WTC11 (cell line): ENCODE measurements at regions not wholly inside any gene's neighbourhood (a gene's known extent, or its start where the extent isn't known, plus 50 kb on each side); places are given as distances from the start of the nearest gene placed in this dataset.

Experiments used
- AFF4 ChIP-seq: sonication (generic); formaldehyde crosslinking; IDR thresholded peaks from 2 replicates; pipeline ENCODE4 v1.8.1; 2023; ENCODE audit warnings: mild to moderate bottlenecking, missing genetic modification reagents, borderline replicate concordance
- ATF3 ChIP-seq: sonication (generic); formaldehyde crosslinking; conservative IDR thresholded peaks from 2 replicates; pipeline ENCODE4 v1.8.1; 2022; ENCODE audit warnings: mild to moderate bottlenecking, missing genetic modification reagents
- CTCF ChIP-seq: fragments of 200-600 bp; IDR thresholded peaks from 2 replicates; pipeline ENCODE4 v1.8.0; 2022; ENCODE audit warnings: antibody characterized with exemption
- E2F5 ChIP-seq: sonication (generic); formaldehyde crosslinking; IDR thresholded peaks from 2 replicates; pipeline ENCODE4 v1.8.1; 2022; ENCODE audit warnings: mild to moderate bottlenecking, moderate library complexity, missing genetic modification reagents
- ELF4 ChIP-seq: sonication (generic); formaldehyde crosslinking; IDR thresholded peaks from 2 replicates; pipeline ENCODE4 v1.8.1; 2022; ENCODE audit warnings: low read depth, mild to moderate bottlenecking, moderate library complexity, missing genetic modification reagents
- FOXJ3 ChIP-seq: sonication (generic); formaldehyde crosslinking; IDR thresholded peaks from 2 replicates; pipeline ENCODE4 v1.9.0; 2021; ENCODE audit warnings: missing genetic modification reagents, mild to moderate bottlenecking, borderline replicate concordance
- JUN ChIP-seq: sonication (generic); formaldehyde crosslinking; IDR thresholded peaks from 2 replicates; pipeline ENCODE4 v1.8.0; 2023; ENCODE audit warnings: mild to moderate bottlenecking, missing genetic modification reagents
- KAT7 ChIP-seq: sonication (generic); formaldehyde crosslinking; IDR thresholded peaks from 2 replicates; pipeline ENCODE4 v1.8.1; 2023; ENCODE audit warnings: missing genetic modification reagents, mild to moderate bottlenecking, borderline replicate concordance
- MAX ChIP-seq: sonication (generic); formaldehyde crosslinking; IDR thresholded peaks from 2 replicates; pipeline ENCODE4 v1.8.0; 2022; ENCODE audit warnings: mild to moderate bottlenecking, missing genetic modification reagents
- MLX ChIP-seq: sonication (generic); formaldehyde crosslinking; IDR thresholded peaks from 2 replicates; pipeline ENCODE4 v1.8.1; 2023; ENCODE audit warnings: mild to moderate bottlenecking, missing genetic modification reagents, moderate library complexity
- SP1 ChIP-seq: sonication (generic); formaldehyde crosslinking; conservative IDR thresholded peaks from 2 replicates; pipeline ENCODE4 v1.8.1; 2022; ENCODE audit warnings: missing genetic modification reagents
- TEAD4 ChIP-seq: sonication (generic); formaldehyde crosslinking; IDR thresholded peaks from 2 replicates; pipeline ENCODE4 v1.8.0; 2022; ENCODE audit warnings: mild to moderate bottlenecking, missing genetic modification reagents

GRCh38 chr2:4539121-4539520, 835.7 kb downstream of the DCDC2C start:
- TF ChIP-seq CTCF = no peak
- no peak for TF ChIP-seq ATF3
- no peak for TF ChIP-seq MAX (CRISPR knock-in tag)
- TF ChIP-seq MLX (CRISPR knock-in tag) = no peak
- no peak for TF ChIP-seq JUN (CRISPR knock-in tag)
- no peak for TF ChIP-seq SP1
- TF ChIP-seq E2F5 (CRISPR knock-in tag) = no peak
- TF ChIP-seq FOXJ3 (CRISPR knock-in tag) = no peak
- TF ChIP-seq KAT7 (CRISPR knock-in tag) = no peak
- no peak for TF ChIP-seq AFF4 (CRISPR knock-in tag)
- TF ChIP-seq TEAD4 (CRISPR knock-in tag) = no peak
- no peak for TF ChIP-seq ELF4
